ENCODE measurements at regions not wholly inside any gene's neighbourhood (a gene's known extent, or its start where the extent isn't known, plus 50 kb on each side); places are given as distances from the start of the nearest gene placed in this dataset.

- no peak for DNase-seq (ENCODE audit: low spot score)
Measured at GRCh38 chr20:10921491-10922010, 247.8 kb upstream of the JAG1 start.

GRCh38 chr20:10922506-10922905, 248.7 kb upstream of the JAG1 start:
- DNase-seq (ENCODE audit: low spot score) = peak; percentile 13

- DNase-seq (ENCODE audit: low spot score) = no peak
Measured at GRCh38 chr20:10922941-10923340, 249.1 kb upstream of the JAG1 start.

DNA sequence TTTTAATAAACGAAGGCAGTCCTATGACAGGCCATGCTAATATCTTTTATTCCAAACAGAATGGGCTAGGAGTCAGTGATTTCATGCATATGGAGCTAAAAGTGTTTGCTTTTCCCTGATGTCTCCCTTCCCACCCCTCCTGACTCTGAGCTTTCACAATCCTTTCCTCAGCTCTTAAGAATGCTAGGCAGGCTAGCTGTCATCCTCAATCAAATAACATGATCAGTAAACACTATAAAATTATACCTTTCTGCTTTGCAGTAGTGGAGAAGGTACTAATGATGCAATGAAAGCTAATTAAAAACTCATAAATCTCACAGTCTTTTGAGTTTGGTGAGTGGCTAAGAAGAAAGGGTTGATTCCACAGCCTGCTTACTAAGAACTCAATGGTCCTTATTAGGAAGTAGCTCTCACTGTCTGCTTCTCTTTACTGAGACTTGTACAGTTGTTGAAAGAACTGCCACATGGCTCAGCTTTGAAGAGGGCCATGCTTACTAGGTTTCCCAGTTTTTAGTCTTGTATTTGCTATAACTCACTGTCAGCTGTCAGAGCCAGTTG, 250.9 kb upstream of the JAG1 start:
- no peak for DNase-seq (ENCODE audit: low spot score)

- no peak for DNase-seq (ENCODE audit: low spot score)
Measured at GRCh38 chr20:10925767-10926166, 252.0 kb upstream of the JAG1 start.

GRCh38 chr20:10927011-10927583, 253.3 kb upstream of the JAG1 start:
- DNase-seq (ENCODE audit: low spot score) = no peak

DNA sequence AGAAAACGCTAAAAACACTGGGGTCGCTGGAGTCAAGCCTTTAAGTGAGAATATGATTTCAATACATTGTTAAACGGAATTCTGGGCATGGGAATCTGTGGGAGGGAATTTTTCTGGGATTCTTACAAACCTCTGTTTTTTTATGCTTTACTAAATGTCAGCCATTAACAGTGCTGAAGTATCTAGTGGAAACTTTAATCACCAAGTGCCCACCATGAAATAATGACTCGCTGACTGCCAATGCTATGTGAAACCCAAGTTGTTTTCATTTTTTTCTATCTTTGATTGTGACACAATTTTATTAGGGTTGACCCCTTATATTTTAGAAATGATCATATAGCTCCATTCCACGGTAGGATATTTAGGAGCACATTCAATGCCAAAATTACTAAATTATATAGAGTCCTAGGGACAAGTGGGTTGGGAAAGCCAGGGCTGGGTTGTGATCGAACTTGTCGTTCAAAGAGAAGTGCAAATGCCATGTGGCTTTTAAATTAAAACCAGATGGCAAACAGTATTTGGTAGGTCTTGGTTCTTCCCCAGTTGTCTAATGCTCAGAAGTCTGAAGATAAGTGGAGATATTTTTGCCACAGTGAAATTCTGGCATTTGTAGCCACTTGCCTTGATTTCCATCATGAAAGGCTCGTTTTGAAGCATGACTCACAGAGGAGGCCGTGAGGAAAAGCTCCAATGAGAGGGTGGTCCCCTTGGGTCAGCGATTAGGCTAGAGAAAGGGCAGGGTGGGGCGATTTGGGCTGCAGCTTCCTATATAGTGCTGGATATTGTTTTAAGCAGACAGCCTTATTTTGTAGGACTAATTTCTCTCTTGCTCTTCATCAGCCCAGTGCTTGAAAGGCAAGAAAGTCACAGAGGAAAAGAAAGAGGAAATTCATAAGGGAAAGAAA, 254.4 kb upstream of the JAG1 start:
- DNase-seq (ENCODE audit: low spot score) = no peak

DNA sequence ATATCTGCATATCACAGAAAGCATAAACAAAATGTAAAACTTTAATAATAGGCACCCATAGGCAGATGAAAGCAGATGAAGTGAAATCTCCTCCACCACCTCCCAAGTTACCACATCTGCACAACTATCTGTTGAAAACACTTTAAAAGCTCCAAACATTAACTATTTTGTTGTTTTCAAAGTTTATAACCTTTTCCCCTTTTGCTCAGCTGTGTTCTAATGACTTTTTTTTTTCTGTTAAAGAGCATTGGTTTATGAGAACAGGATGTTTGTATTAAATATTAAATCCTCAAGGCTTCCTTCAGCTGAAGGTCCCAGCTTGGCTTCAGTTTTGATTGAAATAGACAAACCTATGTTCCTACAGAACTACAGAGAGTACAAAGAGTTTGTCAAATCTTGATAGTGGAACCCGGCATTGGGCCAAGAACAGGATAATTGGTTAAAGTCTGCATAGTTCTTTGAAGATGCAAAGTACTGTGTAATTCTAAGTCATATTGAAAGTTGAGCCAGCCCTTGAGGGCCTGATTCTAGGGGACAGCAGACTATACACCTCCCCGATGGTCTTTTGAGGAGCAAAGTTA, 255.1 kb upstream of the JAG1 start:
- DNase-seq (ENCODE audit: low spot score) = no peak

DNA sequence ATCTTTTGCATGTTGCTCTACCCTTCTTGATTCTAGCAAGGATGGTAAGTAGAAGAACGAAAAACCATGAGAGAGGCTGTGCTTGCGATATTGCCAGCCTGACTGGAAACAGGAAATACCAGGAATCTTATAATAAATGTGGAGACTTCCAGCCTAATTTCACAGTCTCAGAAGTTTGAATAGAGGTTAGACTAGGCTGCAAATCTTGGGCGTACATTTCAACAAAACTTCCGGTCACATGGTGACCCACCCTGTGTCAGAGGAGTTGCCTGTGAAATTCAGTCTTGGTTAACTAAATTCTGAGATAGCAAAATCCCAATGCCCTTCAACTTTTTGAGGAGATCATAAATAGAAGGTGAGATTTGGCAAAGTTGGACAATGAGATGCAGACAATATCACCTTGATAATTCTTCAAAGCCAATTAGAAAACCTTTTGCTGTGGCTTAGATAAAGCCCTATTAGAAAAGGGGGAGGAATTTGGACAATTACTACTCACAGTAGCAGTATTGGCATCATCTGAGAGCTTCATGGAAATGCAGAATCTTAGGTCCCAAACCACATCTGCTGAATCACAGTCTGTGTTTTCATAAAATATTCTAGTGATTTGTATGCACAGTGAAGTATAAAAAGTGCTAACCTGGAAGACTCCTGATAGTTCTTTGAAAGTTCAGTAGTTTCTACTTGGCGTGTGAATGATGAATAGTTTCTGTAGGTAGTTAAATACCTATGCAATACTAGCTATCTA, 262.0 kb upstream of the JAG1 start:
- DNase-seq (ENCODE audit: low spot score) = no peak

DNA sequence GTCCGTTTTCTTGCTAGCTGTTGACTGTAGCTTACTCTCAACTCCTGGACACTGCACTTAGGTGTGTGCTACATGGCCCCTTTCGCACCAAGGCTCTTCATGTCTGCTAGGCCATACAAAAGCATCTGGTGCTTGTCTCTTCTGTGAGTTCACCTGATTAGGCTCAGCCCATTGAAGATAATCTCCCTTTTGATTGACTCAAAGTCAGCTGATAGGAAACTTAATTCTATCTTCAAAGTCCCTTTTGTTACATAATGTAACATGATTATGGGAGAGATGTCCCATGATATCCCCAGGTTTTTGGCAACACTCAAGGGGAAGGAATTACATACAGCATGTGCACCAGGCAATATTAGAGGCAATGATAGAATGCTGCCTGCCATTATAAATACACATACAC, 263.0 kb upstream of the JAG1 start:
- no peak for DNase-seq (ENCODE audit: low spot score)

- no peak for DNase-seq (ENCODE audit: low spot score)
Measured at GRCh38 chr20:10939331-10939941, 265.6 kb upstream of the JAG1 start.

GRCh38 chr20:10940941-10941340, 267.1 kb upstream of the JAG1 start:
- no peak for DNase-seq (ENCODE audit: low spot score)

- DNase-seq (ENCODE audit: low spot score) = no peak
Measured at GRCh38 chr20:10943686-10944265, 270.0 kb upstream of the JAG1 start.

- no peak for DNase-seq (ENCODE audit: low spot score)
Measured at GRCh38 chr20:10946124-10946880, 272.5 kb upstream of the JAG1 start.

- no peak for DNase-seq (ENCODE audit: low spot score)
Measured at GRCh38 chr20:10947726-10948125, 273.9 kb upstream of the JAG1 start.

DNA sequence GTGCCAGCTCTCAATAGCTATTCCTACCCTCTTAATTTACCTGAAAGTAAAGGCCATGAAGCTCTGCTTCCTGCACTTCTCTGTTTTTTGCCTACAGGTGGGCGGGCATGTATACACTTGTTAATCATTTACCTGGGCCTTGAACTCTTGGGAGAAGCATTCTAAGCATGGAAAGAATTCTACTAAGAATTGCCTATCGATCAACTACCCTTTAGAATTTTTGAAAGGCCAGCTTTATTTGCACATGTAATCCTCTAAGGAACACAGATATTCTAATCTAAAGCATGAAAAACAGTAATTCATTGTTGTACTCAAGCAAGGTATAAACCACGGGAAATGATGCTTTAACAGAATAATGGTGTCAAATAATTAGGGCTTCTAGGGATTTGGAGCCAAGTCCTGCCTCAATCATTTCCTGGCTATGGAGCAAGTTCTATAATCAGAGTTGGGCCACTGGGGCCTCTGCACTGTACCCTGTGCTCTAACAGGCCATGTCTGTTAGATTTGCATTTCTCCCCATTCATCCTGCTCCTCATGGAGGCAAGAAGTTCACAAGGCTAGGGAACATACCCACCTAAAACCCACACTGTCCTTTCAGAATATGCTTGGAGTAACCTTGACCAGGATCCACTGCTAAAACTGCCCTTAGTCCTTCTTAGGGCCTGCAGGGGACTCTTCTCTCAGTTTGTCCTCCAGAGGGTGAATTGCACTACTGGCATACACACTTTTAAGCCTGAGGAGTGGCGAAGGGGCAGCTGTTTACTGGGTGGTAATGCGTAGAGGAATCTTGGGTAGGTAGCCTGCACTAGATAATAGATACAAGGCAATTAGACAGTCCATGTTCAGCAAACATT, 276.4 kb upstream of the JAG1 start:
- no peak for DNase-seq (ENCODE audit: low spot score)

GRCh38 chr20:10951216-10951615, 277.4 kb upstream of the JAG1 start:
- no peak for DNase-seq (ENCODE audit: low spot score)

- DNase-seq (ENCODE audit: low spot score) = no peak
Measured at GRCh38 chr20:10951904-10952303, 278.1 kb upstream of the JAG1 start.

DNA sequence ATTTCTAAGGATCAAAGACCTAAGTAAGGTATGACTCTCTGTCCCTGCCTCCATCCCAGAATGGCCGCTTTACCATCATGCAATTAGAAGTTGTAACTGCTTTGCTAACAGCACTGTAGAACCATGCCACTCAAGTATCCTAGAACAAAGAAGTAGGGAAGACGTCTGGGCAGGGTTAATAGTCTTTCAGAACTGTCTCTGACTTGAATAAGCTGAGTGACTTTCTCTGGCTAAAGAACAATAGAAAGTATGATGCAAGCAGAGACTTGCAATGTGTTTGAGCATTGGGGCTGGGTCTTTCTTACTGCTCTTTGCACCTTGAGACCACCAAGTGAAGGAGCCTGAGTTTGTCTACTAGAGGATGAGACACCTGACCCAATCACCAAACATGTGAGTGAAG, 279.6 kb upstream of the JAG1 start:
- no peak for DNase-seq (ENCODE audit: low spot score)

Measured in pons (tissue), 1 donor.